Left lung (tissue), 4 donors: ENCODE measurements at regions not wholly inside any gene's neighbourhood (a gene's known extent, or its start where the extent isn't known, plus 50 kb on each side); places are given as distances from the start of the nearest gene placed in this dataset.
"Not testable (repeated sequence)": the region's sequence is repeated elsewhere in the genome, so short reads cannot be mapped to it uniquely, and the experiment has no call there.

ENCODE experiments used
- ATAC-seq: fragments of 200-7000 bp; cut with Tn5 transposase; one replicate; pipeline ENCODE4 v1.9.1; 2020; ENCODE audit warnings: moderate library complexity
- DNase-seq, 4 donors: peaks; one replicate each; pipeline ENCODE4 v3.0.0-alpha.2; 2013 to 2020
- H3K27ac ChIP-seq, 2 donors: fragments of 200-600 bp; sonication (generic) in 1 of 2; one replicate each; pipeline versions ENCODE4 v1.5.0 to v1.8.0; 2020 to 2021
- H3K27me3 ChIP-seq, 2 donors: fragments of 200-600 bp; sonication (generic) in 1 of 2; one replicate each; pipeline versions ENCODE4 v1.5.0 to v1.8.0; 2020 to 2021
- H3K36me3 ChIP-seq, 2 donors: fragments of 200-600 bp; sonication (generic) in 1 of 2; one replicate each; pipeline versions ENCODE4 v1.5.0 to v1.8.0; 2020 to 2021
- H3K4me1 ChIP-seq, 2 donors: fragments of 200-600 bp; one replicate each; pipeline ENCODE4 v1.8.0; 2021
- H3K4me3 ChIP-seq, 2 donors: fragments of 200-600 bp; sonication (generic) in 1 of 2; one replicate each; pipeline versions ENCODE4 v1.5.0 to v1.8.0; 2020 to 2021; ENCODE audit warnings: mild to moderate bottlenecking in 1 of 2
- H3K9me3 ChIP-seq, 2 donors: fragments of 200-600 bp; sonication (generic) in 1 of 2; one replicate each; pipeline versions ENCODE4 v1.5.0 to v1.8.0; 2020 to 2021
- CTCF ChIP-seq, 2 donors: fragments of 200-600 bp; sonication (generic) in 1 of 2; IDR thresholded peaks; one replicate each; pipeline versions ENCODE4 v1.5.0 to v1.8.0; 2021; ENCODE audit warnings: antibody characterized with exemption in 2 of 2
- intact Hi-C, 2 donors: fragments of 100-400 bp; cut with DNase I; formaldehyde crosslinking; loops; one replicate each; pipeline versions ENCODE4 v1.11.2 to v1.14.2; 2022
- donor health status: DM: no; HTN: yes; CAD: no.
- donor health status: DM: no; HTN: no; CAD: no.

DNA sequence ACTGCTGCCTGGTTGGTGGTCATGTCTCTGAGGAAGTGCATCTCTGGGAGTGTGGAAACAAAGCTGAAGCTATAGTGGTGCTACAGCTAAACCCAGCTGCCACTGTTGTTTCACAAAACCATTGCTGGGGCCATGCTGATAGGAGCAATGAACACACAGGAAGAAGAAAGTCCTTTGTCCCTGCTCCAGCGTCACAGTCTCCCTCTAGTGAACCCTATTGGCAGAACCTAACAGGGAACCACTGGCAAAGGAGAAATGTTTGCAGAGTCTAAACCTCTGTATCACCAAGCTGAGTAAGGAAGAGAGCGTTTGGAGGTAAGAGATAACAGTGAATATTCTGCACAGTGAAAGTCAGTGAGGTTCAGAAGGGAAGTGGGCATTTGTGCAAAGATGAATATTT is 244.0 kb downstream of the YTHDC2 start:
- no peak overlapping the region for H3K4me3 ChIP-seq
- intact Hi-C loops, result no loop called here
- no peak for TF ChIP-seq CTCF (IDR thresholded peaks at IDR 0.05)
- no peaks in the 10 kb centered on the region for H3K36me3 ChIP-seq
- no peaks in the 10 kb centered on the region for H3K27me3 ChIP-seq
- ATAC-seq (no peak), DNase-seq (no peak)
- H3K9me3 ChIP-seq, result no peaks in the 10 kb centered on the region
- no peak overlapping the region for H3K27ac ChIP-seq
- H3K4me1 ChIP-seq, result no peaks in the 10 kb centered on the region

DNA sequence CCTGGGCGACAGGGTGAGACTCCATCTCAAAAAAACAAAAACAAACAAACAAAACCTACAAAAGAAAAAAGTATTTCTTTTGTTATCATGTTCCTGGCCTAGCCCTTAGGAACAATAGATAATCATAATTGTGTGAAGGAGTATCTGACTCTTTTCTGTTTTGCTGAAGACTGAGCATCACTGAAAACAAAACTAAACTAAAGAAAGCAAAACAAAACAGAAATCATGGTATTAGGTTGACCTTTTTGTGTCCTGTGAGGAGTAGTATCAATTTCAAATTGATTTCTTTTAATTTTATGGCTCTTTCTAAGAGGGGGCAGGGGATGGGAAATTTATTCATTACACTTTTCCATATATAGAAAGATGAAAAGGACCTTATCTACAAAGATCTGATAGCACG is 246.0 kb downstream of the YTHDC2 start:
- no peak for DNase-seq

DNA sequence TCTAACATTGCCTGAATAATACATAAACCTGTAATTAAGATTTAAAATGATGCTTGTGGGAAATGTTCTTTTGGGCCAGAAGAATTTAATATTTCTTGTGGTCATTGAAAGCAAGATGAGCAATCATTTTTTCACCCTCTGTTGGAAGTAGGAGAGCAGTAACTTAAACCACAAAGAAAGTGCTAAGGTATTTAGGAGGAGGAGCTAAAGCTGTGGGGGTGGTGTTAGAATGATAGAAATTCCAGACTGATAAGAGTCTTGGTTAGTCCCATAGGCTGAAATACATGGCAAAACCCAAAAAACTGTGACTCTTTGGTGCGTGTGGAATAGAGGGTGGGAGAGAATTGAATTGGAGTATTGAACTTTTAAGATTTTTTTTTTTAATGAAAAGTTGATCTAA is 247.0 kb downstream of the YTHDC2 start:
- no peak overlapping the region for H3K27ac ChIP-seq
- intact Hi-C loops, result no loop called here

More for the DNA sequence above, 246.0 kb downstream of the YTHDC2 start:
- TF ChIP-seq CTCF (IDR thresholded peaks at IDR 0.05), result no peak
- H3K9me3 ChIP-seq, result no peaks in the 10 kb centered on the region
- no peak for ATAC-seq
- no peak overlapping the region for H3K4me3 ChIP-seq
- H3K27ac ChIP-seq, result no peak overlapping the region
- H3K27me3 ChIP-seq, result no peaks in the 10 kb centered on the region
- H3K4me1 ChIP-seq, result no peaks in the 10 kb centered on the region
- intact Hi-C loops, result no loop called here
- no peaks in the 10 kb centered on the region for H3K36me3 ChIP-seq

DNA sequence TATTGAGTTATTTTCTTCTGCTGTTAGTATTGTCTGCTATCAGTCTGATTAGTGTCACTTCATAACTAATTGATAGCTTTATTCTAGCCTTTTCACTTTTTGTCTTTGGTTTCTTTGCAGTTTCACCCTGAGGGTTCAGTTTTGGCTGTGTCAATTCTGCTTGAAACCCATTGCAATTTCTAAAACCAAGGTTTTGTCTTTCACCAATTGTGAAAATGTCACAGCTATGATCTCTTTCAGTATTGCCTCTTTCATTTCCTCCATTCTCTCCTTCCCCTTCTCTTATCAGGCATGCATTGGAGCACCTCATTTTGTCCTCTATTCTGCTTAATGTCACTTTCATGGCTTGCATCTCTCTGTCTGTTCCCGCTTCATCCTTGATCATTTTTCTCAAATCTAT is 248.1 kb downstream of the YTHDC2 start:
- Histone ChIP-seq H3K27me3 (no peaks in the 10 kb centered on the region), H3K27ac (no peak overlapping the region), H3K9me3 (peaks cover 0 to 18% of the 10 kb centered on the region in 2 donors), H3K4me3 (no peak overlapping the region), H3K36me3 (no peaks in the 10 kb centered on the region), H3K4me1 (no peaks in the 10 kb centered on the region)
- no peak for TF ChIP-seq CTCF (IDR thresholded peaks at IDR 0.05)
- intact Hi-C loops, result no loop called here
- ATAC-seq (no peak), DNase-seq (no peak)

More for the DNA sequence above, 247.0 kb downstream of the YTHDC2 start:
- H3K4me1 ChIP-seq, result no peaks in the 10 kb centered on the region
- ATAC-seq (no peak), DNase-seq (no peak)
- no peak for TF ChIP-seq CTCF (IDR thresholded peaks at IDR 0.05)
- peaks cover 0 to 7% of the 10 kb centered on the region in 2 donors for H3K9me3 ChIP-seq
- no peaks in the 10 kb centered on the region for H3K36me3 ChIP-seq
- no peaks in the 10 kb centered on the region for H3K27me3 ChIP-seq
- H3K4me3 ChIP-seq, result no peak overlapping the region

- H3K9me3 ChIP-seq, result peaks cover 0 to 39% of the 10 kb centered on the region in 2 donors
- DNase-seq (no peak), ATAC-seq (no peak)
- no peaks in the 10 kb centered on the region for H3K36me3 ChIP-seq
- intact Hi-C loops, result no loop called here
- TF ChIP-seq CTCF (IDR thresholded peaks at IDR 0.05), result no peak
- no peak overlapping the region for H3K27ac ChIP-seq
- H3K4me3 ChIP-seq, result no peak overlapping the region
- no peaks in the 10 kb centered on the region for H3K27me3 ChIP-seq
- H3K4me1 ChIP-seq, result no peaks in the 10 kb centered on the region
These were observed 250.9 kb downstream of the YTHDC2 start for GRCh38 chr5:113764382-113764781.

GRCh38 chr5:113766827-113767226 is 253.3 kb downstream of the YTHDC2 start:
- H3K4me3 ChIP-seq, H3K27me3 ChIP-seq, H3K36me3 ChIP-seq, H3K27ac ChIP-seq, intact Hi-C loops, H3K4me1 ChIP-seq, ATAC-seq, DNase-seq: not testable (repeated sequence)
- H3K9me3 ChIP-seq, result peaks cover 0 to 39% of the 10 kb centered on the region in 2 donors
